PFSK-1 (cell line): ENCODE measurements at regions not wholly inside any gene's neighbourhood (a gene's known extent, or its start where the extent isn't known, plus 50 kb on each side); places are given as distances from the start of the nearest gene placed in this dataset.

ENCODE experiments used
- FOXP2 ChIP-seq: optimal IDR thresholded peaks from 2 replicates; pipeline ENCODE3; 2011; ENCODE audit warnings: borderline replicate concordance, control low read depth, inconsistent platforms; ENCODE audit not compliant: insufficient read depth; ENCODE audit errors: extremely low read length, extremely low read depth
- POLR2AphosphoS5 ChIP-seq: IDR thresholded peaks from 2 replicates; pipeline ENCODE4 v1.6.1; 2012; ENCODE audit warnings: low read depth, mild to moderate bottlenecking, control low read depth, low read length, moderate library complexity
- REST ChIP-seq, 2 experiments: IDR thresholded peaks; 2 replicates each; pipeline versions ENCODE4 v1.6.1 to v1.8.0; 2011 to 2012; ENCODE audit warnings: low read depth in 2 of 2, low read length in 2 of 2, control low read depth in 1 of 2, inconsistent platforms in 1 of 2, mild to moderate bottlenecking in 1 of 2, moderate library complexity in 1 of 2; ENCODE audit not compliant: insufficient read depth in 1 of 2
- SIN3A ChIP-seq: IDR thresholded peaks from 2 replicates; pipeline ENCODE4 v1.6.1; 2012; ENCODE audit warnings: mild to moderate bottlenecking, low read length, moderate library complexity, borderline replicate concordance; ENCODE audit not compliant: insufficient read depth
- TAF1 ChIP-seq: IDR thresholded peaks from 2 replicates; pipeline ENCODE4 v1.6.1; 2012; ENCODE audit warnings: low read length, control low read depth, borderline replicate concordance; ENCODE audit not compliant: insufficient read depth

- no peak for TF ChIP-seq FOXP2
- TF ChIP-seq TAF1 = no peak
- no peak for TF ChIP-seq POLR2AphosphoS5
- no peak for TF ChIP-seq SIN3A
- TF ChIP-seq REST (IDR thresholded peaks at IDR 0.05; ENCODE audit: insufficient read depth in 1 of 2, low read depth in 2 of 2, low read length in 2 of 2) = no peak
These were observed 529.9 kb downstream of the SLC4A3 start for GRCh38 chr2:220157312-220157711.

GRCh38 chr2:220159738-220160137 lies 532.3 kb downstream of the SLC4A3 start:
- TF ChIP-seq SIN3A (no peak), FOXP2 (no peak), REST (IDR thresholded peaks at IDR 0.05; ENCODE audit: insufficient read depth in 1 of 2, low read depth in 2 of 2, low read length in 2 of 2) (no peak), POLR2AphosphoS5 (no peak)

GRCh38 chr2:220162320-220162719 lies 534.9 kb downstream of the SLC4A3 start:
- TF ChIP-seq REST (IDR thresholded peaks at IDR 0.05; ENCODE audit: insufficient read depth in 1 of 2, low read depth in 2 of 2, low read length in 2 of 2) (no peak), SIN3A (no peak), TAF1 (no peak), FOXP2 (no peak), POLR2AphosphoS5 (no peak)

- no peak for TF ChIP-seq REST (IDR thresholded peaks at IDR 0.05; ENCODE audit: insufficient read depth in 1 of 2, low read depth in 2 of 2, low read length in 2 of 2)
- TF ChIP-seq POLR2AphosphoS5 = no peak
- TF ChIP-seq TAF1 = no peak
- TF ChIP-seq SIN3A = no peak
- no peak for TF ChIP-seq FOXP2
These were observed 536.1 kb downstream of the SLC4A3 start for GRCh38 chr2:220163486-220163885.

GRCh38 chr2:220165401-220165800 lies 538.0 kb downstream of the SLC4A3 start:
- no peak for TF ChIP-seq FOXP2
- no peak for TF ChIP-seq TAF1
- TF ChIP-seq SIN3A = no peak
- TF ChIP-seq POLR2AphosphoS5 = no peak
- no peak for TF ChIP-seq REST (IDR thresholded peaks at IDR 0.05; ENCODE audit: insufficient read depth in 1 of 2, low read depth in 2 of 2, low read length in 2 of 2)
